ENCODE measurements at regions not wholly inside any gene's neighbourhood (a gene's known extent, or its start where the extent isn't known, plus 50 kb on each side); places are given as distances from the start of the nearest gene placed in this dataset.

- no peaks in the 10 kb centered on the region for H3K9me3 ChIP-seq
- intact Hi-C loops (cut with DNase I) = no loop called here
- no peaks in the 10 kb centered on the region for H3K36me3 ChIP-seq (replicated peaks in 1 of 2; ENCODE audit: insufficient read depth in 1 of 2, low read depth in 2 of 2)
- no peak overlapping the region for H3K4me3 ChIP-seq
- H3K4me1 ChIP-seq = no peaks in the 10 kb centered on the region
- WGBS, 2 donors = 64 to 69% methylated on average over 3 of the region's 3 CpGs
- TF ChIP-seq CTCF (IDR thresholded peaks at IDR 0.05) = no peak
- TF ChIP-seq POLR2A (IDR thresholded peaks at IDR 0.05) = no peak
- H3K27ac ChIP-seq = no peak overlapping the region
- ATAC-seq (no peak), DNase-seq (no peak)
- no peaks in the 10 kb centered on the region for H3K27me3 ChIP-seq
Measured at GRCh38 chr1:199759268-199759730, 268.2 kb upstream of the NR5A2 start.

- Histone ChIP-seq H3K27ac (no peak overlapping the region), H3K36me3 (replicated peaks in 1 of 2; ENCODE audit: insufficient read depth in 1 of 2, low read depth in 2 of 2) (no peaks in the 10 kb centered on the region), H3K9me3 (peaks cover 0 to 8% (median 0%) of the 10 kb centered on the region in 3 donors), H3K4me3 (no peak overlapping the region), H3K27me3 (no peaks in the 10 kb centered on the region), H3K4me1 (no peaks in the 10 kb centered on the region)
- 60 to 68% methylated on average over 5 of the region's 5 CpGs for WGBS, 2 donors
- intact Hi-C loops (cut with DNase I) = no loop called here
- TF ChIP-seq POLR2A (IDR thresholded peaks at IDR 0.05) (no peak), CTCF (IDR thresholded peaks at IDR 0.05) (no peak)
- DNase-seq (no peak), ATAC-seq (no peak)
Measured at GRCh38 chr1:199762572-199762971, 264.9 kb upstream of the NR5A2 start.

- DNase-seq (no peak), ATAC-seq (no peak)
- Histone ChIP-seq H3K4me1 (no peaks in the 10 kb centered on the region), H3K36me3 (replicated peaks in 1 of 2; ENCODE audit: insufficient read depth in 1 of 2, low read depth in 2 of 2) (no peaks in the 10 kb centered on the region), H3K4me3 (no peak overlapping the region), H3K9me3 (peaks cover 0 to 8% (median 0%) of the 10 kb centered on the region in 3 donors), H3K27ac (no peak overlapping the region), H3K27me3 (no peaks in the 10 kb centered on the region)
- TF ChIP-seq CTCF (IDR thresholded peaks at IDR 0.05) = no peak
- no peak for TF ChIP-seq POLR2A (IDR thresholded peaks at IDR 0.05)
- intact Hi-C loops (cut with DNase I) = no loop called here
Measured at GRCh38 chr1:199766218-199766792, 261.2 kb upstream of the NR5A2 start.

GRCh38 chr1:199767700-199768099 is 259.8 kb upstream of the NR5A2 start:
- TF ChIP-seq CTCF (IDR thresholded peaks at IDR 0.05) (no peak), POLR2A (IDR thresholded peaks at IDR 0.05) (no peak)
- Histone ChIP-seq H3K9me3 (peaks cover 0 to 8% (median 0%) of the 10 kb centered on the region in 3 donors), H3K27me3 (no peaks in the 10 kb centered on the region), H3K4me3 (no peak overlapping the region), H3K27ac (no peak overlapping the region), H3K36me3 (replicated peaks in 1 of 2; ENCODE audit: insufficient read depth in 1 of 2, low read depth in 2 of 2) (no peaks in the 10 kb centered on the region), H3K4me1 (no peaks in the 10 kb centered on the region)
- WGBS, 2 donors = 85 to 88% methylated on average over 2 of the region's 2 CpGs
- DNase-seq = no peak
- ATAC-seq = no peak
- intact Hi-C loops (cut with DNase I) = no loop called here

GRCh38 chr1:199774433-199775089 is 252.9 kb upstream of the NR5A2 start:
- Histone ChIP-seq H3K27me3 (no peaks in the 10 kb centered on the region), H3K27ac (no peak overlapping the region), H3K4me1 (no peaks in the 10 kb centered on the region), H3K36me3 (replicated peaks in 1 of 2; ENCODE audit: insufficient read depth in 1 of 2, low read depth in 2 of 2) (no peaks in the 10 kb centered on the region), H3K4me3 (no peak overlapping the region), H3K9me3 (peaks cover 0 to 3% (median 0%) of the 10 kb centered on the region in 3 donors)
- intact Hi-C loops (cut with DNase I) = no loop called here
- no peak for TF ChIP-seq CTCF (IDR thresholded peaks at IDR 0.05)
- TF ChIP-seq POLR2A (IDR thresholded peaks at IDR 0.05) = no peak
- peak; percentile 74 to 91 (median 89) for DNase-seq
- ATAC-seq = peak; percentile 94
- WGBS, 2 donors = 23 to 33% methylated on average over 1 of the region's 1 CpG
